ENCODE measurements at regions not wholly inside any gene's neighbourhood (a gene's known extent, or its start where the extent isn't known, plus 50 kb on each side); places are given as distances from the start of the nearest gene placed in this dataset.

GRCh38 chr6:4615891-4616290, 160.3 kb upstream of the CDYL start:
- H3K27ac ChIP-seq: no peak overlapping the region
- no peak overlapping the region for H3K4me3 ChIP-seq
- no peaks in the 10 kb centered on the region for H3K9me3 ChIP-seq
- DNase-seq (ENCODE audit: low spot score): no peak
- H3K27me3 ChIP-seq: no peaks in the 10 kb centered on the region
- H3K4me1 ChIP-seq: peaks cover 0 to 6% of the 10 kb centered on the region in 2 donors
- no peak for TF ChIP-seq CTCF (IDR thresholded peaks at IDR 0.05)
- no peaks in the 10 kb centered on the region for H3K36me3 ChIP-seq

GRCh38 chr6:4615231-4615630, 161.0 kb upstream of the CDYL start:
- H3K4me1 ChIP-seq: peaks cover 0 to 11% of the 10 kb centered on the region in 2 donors
- H3K9me3 ChIP-seq: no peaks in the 10 kb centered on the region
- TF ChIP-seq CTCF (IDR thresholded peaks at IDR 0.05): no peak
- H3K27me3 ChIP-seq: no peaks in the 10 kb centered on the region
- no peak overlapping the region for H3K27ac ChIP-seq
- H3K36me3 ChIP-seq: no peaks in the 10 kb centered on the region
- no peak overlapping the region for H3K4me3 ChIP-seq
- DNase-seq (ENCODE audit: low spot score): no peak

GRCh38 chr6:4614637-4615036, 161.6 kb upstream of the CDYL start:
- Histone ChIP-seq H3K4me1 (peaks cover 0 to 11% of the 10 kb centered on the region in 2 donors), H3K27ac (no peak overlapping the region), H3K9me3 (no peaks in the 10 kb centered on the region), H3K36me3 (no peaks in the 10 kb centered on the region), H3K4me3 (no peak overlapping the region), H3K27me3 (no peaks in the 10 kb centered on the region)
- TF ChIP-seq CTCF (IDR thresholded peaks at IDR 0.05): no peak
- no peak for DNase-seq (ENCODE audit: low spot score)

GRCh38 chr6:4613795-4614194, 162.4 kb upstream of the CDYL start:
- no peaks in the 10 kb centered on the region for H3K36me3 ChIP-seq
- H3K27ac ChIP-seq: no peak overlapping the region
- H3K4me1 ChIP-seq: peaks cover 0 to 11% of the 10 kb centered on the region in 2 donors
- no peak for DNase-seq (ENCODE audit: low spot score)
- no peaks in the 10 kb centered on the region for H3K9me3 ChIP-seq
- H3K27me3 ChIP-seq: no peaks in the 10 kb centered on the region
- no peak overlapping the region for H3K4me3 ChIP-seq
- no peak for TF ChIP-seq CTCF (IDR thresholded peaks at IDR 0.05)

GRCh38 chr6:4613381-4613780, 162.8 kb upstream of the CDYL start:
- no peak for TF ChIP-seq CTCF (IDR thresholded peaks at IDR 0.05)
- Histone ChIP-seq H3K27me3 (no peaks in the 10 kb centered on the region), H3K9me3 (no peaks in the 10 kb centered on the region), H3K4me1 (peaks cover 0 to 11% of the 10 kb centered on the region in 2 donors), H3K4me3 (no peak overlapping the region), H3K27ac (no peak overlapping the region), H3K36me3 (no peaks in the 10 kb centered on the region)
- no peak for DNase-seq (ENCODE audit: low spot score)

- Histone ChIP-seq H3K9me3 (no peaks in the 10 kb centered on the region), H3K36me3 (no peaks in the 10 kb centered on the region), H3K27ac (no peak overlapping the region), H3K4me1 (peaks cover 0 to 11% of the 10 kb centered on the region in 2 donors), H3K27me3 (no peaks in the 10 kb centered on the region), H3K4me3 (no peak overlapping the region)
- DNase-seq (ENCODE audit: low spot score): no peak
- TF ChIP-seq CTCF (IDR thresholded peaks at IDR 0.05): no peak
Measured at GRCh38 chr6:4612636-4613171, 163.5 kb upstream of the CDYL start.

Data from right atrium auricular region (tissue), 2 donors.